ENCODE measurements at regions not wholly inside any gene's neighbourhood (a gene's known extent, or its start where the extent isn't known, plus 50 kb on each side); places are given as distances from the start of the nearest gene placed in this dataset.
"Not testable (repeated sequence)": the region's sequence is repeated elsewhere in the genome, so short reads cannot be mapped to it uniquely, and the experiment has no call there.

- DNase-seq, result no peak
Observed at GRCh38 chr3:163601426-163601825, 1476.9 kb downstream of the SI start.

- no peak for DNase-seq
Observed at GRCh38 chr3:163587342-163587741, 1491.0 kb downstream of the SI start.

- DNase-seq, result no peak
Observed at GRCh38 chr3:163582967-163583366, 1495.3 kb downstream of the SI start.

- DNase-seq, result no peak
Observed at GRCh38 chr3:163577271-163577670, 1501.0 kb downstream of the SI start.

- DNase-seq, result no peak
Observed at GRCh38 chr3:163576314-163576713, 1502.0 kb downstream of the SI start.

- no peak for DNase-seq
Observed at GRCh38 chr3:163573324-163573723, 1505.0 kb downstream of the SI start.

GRCh38 chr3:163572856-163573255 is 1505.4 kb downstream of the SI start:
- no peak for DNase-seq

GRCh38 chr3:163563485-163563884 is 1514.8 kb downstream of the SI start:
- DNase-seq, result no peak

- DNase-seq, result no peak
Observed at GRCh38 chr3:163562625-163563024, 1515.7 kb downstream of the SI start.

GRCh38 chr3:163561151-163561550 is 1517.1 kb downstream of the SI start:
- no peak for DNase-seq

- no peak for DNase-seq
Observed at GRCh38 chr3:163560459-163560858, 1517.8 kb downstream of the SI start.

GRCh38 chr3:163556813-163557523 is 1521.3 kb downstream of the SI start:
- no peak for DNase-seq

- DNase-seq, result no peak
Observed at GRCh38 chr3:163555918-163556317, 1522.4 kb downstream of the SI start.

GRCh38 chr3:163552659-163552966 is 1525.7 kb downstream of the SI start:
- DNase-seq, result no peak

- not testable (repeated sequence) for DNase-seq
Observed at GRCh38 chr3:163551915-163552658, 1526.2 kb downstream of the SI start.

- no peak for DNase-seq
Observed at GRCh38 chr3:163548015-163548414, 1530.3 kb downstream of the SI start.

- DNase-seq, result no peak
Observed at GRCh38 chr3:163547014-163547685, 1531.1 kb downstream of the SI start.

- DNase-seq, result no peak
Observed at GRCh38 chr3:163543662-163544061, 1534.6 kb downstream of the SI start.

- no peak for DNase-seq
Observed at GRCh38 chr3:163541629-163542028, 1536.7 kb downstream of the SI start.

- no peak for DNase-seq
Observed at GRCh38 chr3:163538387-163538786, 1539.9 kb downstream of the SI start.

- DNase-seq, result no peak
Observed at GRCh38 chr3:163533381-163533780, 1544.9 kb downstream of the SI start.

- no peak for DNase-seq
Observed at GRCh38 chr3:163523375-163523774, 1554.9 kb downstream of the SI start.

- no peak for DNase-seq
Observed at GRCh38 chr3:163521261-163521660, 1557.0 kb downstream of the SI start.

GRCh38 chr3:163518065-163518464 is 1560.2 kb downstream of the SI start:
- no peak for DNase-seq

All from SW 1271 (cell line).